Erythroblast (primary cell): ENCODE measurements at regions not wholly inside any gene's neighbourhood (a gene's known extent, or its start where the extent isn't known, plus 50 kb on each side); places are given as distances from the start of the nearest gene placed in this dataset.

Source experiments
- GATA1 ChIP-seq: IDR thresholded peaks from 2 replicates; pipeline ENCODE4 v1.6.1; 2011; ENCODE audit warnings: low read depth, mild to moderate bottlenecking, control low read depth, low read length, moderate library complexity
- POLR2A ChIP-seq: IDR thresholded peaks from 2 replicates; pipeline ENCODE4 v1.6.1; 2011; ENCODE audit warnings: mild to moderate bottlenecking, low read length

- TF ChIP-seq POLR2A, result no peak
- no peak for TF ChIP-seq GATA1
Observed at GRCh38 chr3:163773136-163773535, 1305.2 kb downstream of the SI start.
